Prostate gland (tissue), 2 donors: ENCODE measurements at regions not wholly inside any gene's neighbourhood (a gene's known extent, or its start where the extent isn't known, plus 50 kb on each side); places are given as distances from the start of the nearest gene placed in this dataset.

Experiments used
- DNase-seq: peaks from one replicate; pipeline ENCODE4 v3.0.0-alpha.2; 2019; ENCODE audit warnings: low spot score
- H3K27ac ChIP-seq, 2 donors: fragments of 200-600 bp; sonication (generic); 2 replicates each; pipeline ENCODE4 v1.5.1; 2017 to 2019
- H3K27me3 ChIP-seq: fragments of 200-600 bp; sonication (generic); replicated peaks from 2 replicates; pipeline ENCODE4 v1.5.1; 2019; ENCODE audit not compliant: insufficient read depth
- H3K36me3 ChIP-seq, 2 donors: fragments of 200-600 bp; sonication (generic); 1 replicate in 1 of 2; 2 replicates in 1 of 2; pipeline versions ENCODE4 v1.5.1 to v1.8.1; 2017 to 2019
- H3K4me1 ChIP-seq: fragments of 200-600 bp; sonication (generic); replicated peaks from 2 replicates; pipeline ENCODE4 v1.5.1; 2019
- H3K4me3 ChIP-seq, 2 donors: fragments of 200-600 bp; sonication (generic); 2 replicates each; pipeline ENCODE4 v1.5.1; 2017 to 2019
- H3K9me3 ChIP-seq: fragments of 200-600 bp; sonication (generic); 2 replicates; pipeline ENCODE4 v1.5.1; 2017
- POLR2A ChIP-seq: fragments of 450-650 bp; IDR thresholded peaks from one replicate; pipeline ENCODE4 v1.6.1; 2016; ENCODE audit warnings: antibody characterized with exemption, mild to moderate bottlenecking
- POLR2AphosphoS5 ChIP-seq: sonication (generic); formaldehyde crosslinking; IDR thresholded peaks from one replicate; pipeline ENCODE4 v1.6.1; 2017; ENCODE audit warnings: antibody characterized with exemption
- WGBS: methylation state at CpG from one replicate; pipeline ENCODE4 v1.1.5; 2018; 5-methylcytosine and 5-hydroxymethylcytosine counted together
- intact Hi-C: fragments of 100-400 bp; cut with DNase I; formaldehyde crosslinking; loops from one replicate; pipeline ENCODE4 v1.14.2; 2022
- TF ChIP-seq, protein P1 (sequence below), 4 experiments: fragments of 200-600 bp in 2 of 4; fragments of 450-650 bp in 2 of 4; sonication (generic) in 2 of 4; IDR thresholded peaks; 1 replicate in 3 of 4; 2 replicates in 1 of 4; pipeline ENCODE4 v1.5.1; 2016 to 2019; ENCODE audit warnings: antibody characterized with exemption in 4 of 4, mild to moderate bottlenecking in 2 of 4, moderate library complexity in 2 of 4

DNA sequence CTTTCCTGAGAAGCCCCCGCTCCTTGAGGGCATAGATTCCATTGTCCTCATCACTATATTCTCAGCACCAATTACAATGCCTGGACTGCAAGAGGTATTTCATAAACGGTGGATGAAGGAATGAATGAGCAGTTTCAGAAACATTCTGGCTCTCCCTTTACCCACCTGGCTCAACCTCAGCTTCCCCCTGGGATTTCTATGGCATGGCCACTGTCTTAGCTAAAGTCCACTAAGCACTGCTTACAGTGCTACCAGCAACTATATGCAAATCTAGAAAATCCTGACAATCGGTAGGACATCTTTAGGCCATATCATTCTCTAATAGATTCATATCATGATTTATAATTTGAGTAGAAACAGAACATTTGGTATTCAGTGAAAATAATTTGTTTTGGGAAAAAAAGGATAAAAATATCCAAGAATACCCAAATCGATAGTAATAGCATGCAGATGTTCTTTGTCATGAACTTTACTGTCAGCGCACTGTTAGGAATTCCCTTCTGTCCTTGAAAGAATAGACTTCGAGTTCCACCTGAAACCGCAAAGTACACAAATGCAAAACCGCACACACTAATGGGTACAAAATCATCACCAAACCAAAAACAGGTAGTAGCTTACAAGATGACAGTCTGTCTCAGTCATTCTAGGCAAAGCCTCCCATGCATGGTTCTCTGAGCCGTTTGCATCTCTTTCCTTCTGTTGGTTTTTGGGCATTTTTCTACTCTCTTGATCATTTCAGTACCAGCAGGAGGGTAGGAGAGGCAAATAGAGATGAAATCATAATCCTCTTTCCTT, 303.6 kb upstream of the ID2 start:
- 74% methylated on average over 9 of the region's 9 CpGs for WGBS
- Histone ChIP-seq H3K9me3 (no peaks in the 10 kb centered on the region), H3K27ac (no peak overlapping the region), H3K36me3 (no peaks in the 10 kb centered on the region), H3K4me1 (no peaks in the 10 kb centered on the region), H3K27me3 (no peaks in the 10 kb centered on the region), H3K4me3 (no peak overlapping the region)
- TF ChIP-seq POLR2A (no peak), POLR2AphosphoS5 (no peak)
- TF ChIP-seq, protein P1, sequence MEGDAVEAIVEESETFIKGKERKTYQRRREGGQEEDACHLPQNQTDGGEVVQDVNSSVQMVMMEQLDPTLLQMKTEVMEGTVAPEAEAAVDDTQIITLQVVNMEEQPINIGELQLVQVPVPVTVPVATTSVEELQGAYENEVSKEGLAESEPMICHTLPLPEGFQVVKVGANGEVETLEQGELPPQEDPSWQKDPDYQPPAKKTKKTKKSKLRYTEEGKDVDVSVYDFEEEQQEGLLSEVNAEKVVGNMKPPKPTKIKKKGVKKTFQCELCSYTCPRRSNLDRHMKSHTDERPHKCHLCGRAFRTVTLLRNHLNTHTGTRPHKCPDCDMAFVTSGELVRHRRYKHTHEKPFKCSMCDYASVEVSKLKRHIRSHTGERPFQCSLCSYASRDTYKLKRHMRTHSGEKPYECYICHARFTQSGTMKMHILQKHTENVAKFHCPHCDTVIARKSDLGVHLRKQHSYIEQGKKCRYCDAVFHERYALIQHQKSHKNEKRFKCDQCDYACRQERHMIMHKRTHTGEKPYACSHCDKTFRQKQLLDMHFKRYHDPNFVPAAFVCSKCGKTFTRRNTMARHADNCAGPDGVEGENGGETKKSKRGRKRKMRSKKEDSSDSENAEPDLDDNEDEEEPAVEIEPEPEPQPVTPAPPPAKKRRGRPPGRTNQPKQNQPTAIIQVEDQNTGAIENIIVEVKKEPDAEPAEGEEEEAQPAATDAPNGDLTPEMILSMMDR (IDR thresholded peaks at IDR 0.05), result no peak
- intact Hi-C loops, result no loop called here
- DNase-seq, result no peak

DNA sequence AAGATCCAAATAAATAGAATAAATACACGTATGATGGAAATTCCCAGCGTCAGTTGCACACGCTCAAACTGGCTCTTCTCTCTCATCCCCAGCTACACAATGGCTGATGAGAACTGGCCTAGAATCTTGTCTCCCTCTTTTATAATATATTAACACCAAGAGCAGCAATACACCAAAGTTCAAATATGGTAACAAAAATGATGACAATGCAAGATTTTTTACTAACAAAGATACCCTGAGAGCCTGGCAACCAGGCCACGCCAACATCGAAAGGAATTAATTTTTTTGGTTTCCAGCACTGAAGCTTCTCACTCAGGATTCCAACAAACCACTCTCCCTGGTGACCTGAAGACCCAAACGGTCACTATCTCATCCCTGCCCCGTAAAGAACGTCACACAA, 302.7 kb upstream of the ID2 start:
- DNase-seq, result no peak
- no peaks in the 10 kb centered on the region for H3K4me1 ChIP-seq
- TF ChIP-seq POLR2AphosphoS5 (no peak), POLR2A (no peak)
- TF ChIP-seq, protein P1 (IDR thresholded peaks at IDR 0.05), result no peak
- no peaks in the 10 kb centered on the region for H3K9me3 ChIP-seq
- H3K27me3 ChIP-seq, result no peaks in the 10 kb centered on the region
- WGBS, result 80% methylated on average over 8 of the region's 8 CpGs
- H3K36me3 ChIP-seq, result no peaks in the 10 kb centered on the region
- H3K4me3 ChIP-seq, result no peak overlapping the region
- H3K27ac ChIP-seq, result no peak overlapping the region
- intact Hi-C loops, result no loop called here

DNA sequence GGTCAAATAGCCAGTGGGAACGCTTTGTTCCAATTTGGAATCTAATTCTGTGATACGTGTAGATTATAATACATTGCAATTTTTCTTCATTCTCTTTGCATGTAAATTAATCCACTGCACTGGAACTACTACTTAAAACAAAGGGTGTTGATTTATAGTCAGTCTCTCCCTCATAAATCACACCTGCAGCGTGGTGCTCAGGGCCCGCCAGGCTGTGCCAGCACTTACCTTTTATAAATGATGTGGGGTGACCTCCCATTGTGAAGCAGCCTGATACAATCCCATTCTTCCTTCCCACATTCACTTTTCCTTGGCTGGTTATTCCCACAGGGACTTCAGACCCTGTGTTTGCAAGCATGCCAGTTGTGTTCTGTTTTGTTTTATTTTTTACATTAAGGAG, 302.3 kb upstream of the ID2 start:
- Histone ChIP-seq H3K27ac (no peak overlapping the region), H3K36me3 (no peaks in the 10 kb centered on the region), H3K4me3 (no peak overlapping the region), H3K9me3 (no peaks in the 10 kb centered on the region), H3K27me3 (no peaks in the 10 kb centered on the region), H3K4me1 (no peaks in the 10 kb centered on the region)
- DNase-seq, result no peak
- WGBS, result 67% methylated on average over 4 of the region's 4 CpGs
- TF ChIP-seq, protein P1 (IDR thresholded peaks at IDR 0.05), result no peak
- intact Hi-C loops, result no loop called here

DNA sequence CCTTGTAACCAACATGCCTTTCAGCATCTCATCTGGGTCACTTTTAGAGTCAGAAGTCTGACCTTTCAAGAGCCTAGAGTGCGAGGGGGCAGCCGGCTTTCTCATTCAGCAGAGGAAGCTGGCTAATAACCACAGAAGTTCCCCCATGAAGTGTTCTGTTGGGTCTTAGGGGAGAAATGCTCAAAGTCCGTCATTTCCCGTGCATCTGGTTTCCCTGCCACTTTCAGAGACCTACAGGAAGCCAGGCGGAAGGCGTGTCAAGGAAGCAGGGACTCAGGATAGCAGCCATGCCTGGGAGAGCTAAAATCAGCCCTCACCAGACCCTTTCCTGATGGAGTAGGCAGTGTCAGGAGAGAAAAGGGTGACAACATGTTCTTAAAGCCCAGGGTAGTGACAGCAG, 301.8 kb upstream of the ID2 start:
- Histone ChIP-seq H3K4me3 (no peak overlapping the region), H3K9me3 (no peaks in the 10 kb centered on the region), H3K4me1 (no peaks in the 10 kb centered on the region), H3K27me3 (no peaks in the 10 kb centered on the region), H3K27ac (no peak overlapping the region), H3K36me3 (no peaks in the 10 kb centered on the region)
- WGBS, result 94% methylated on average over 6 of the region's 6 CpGs
- no peak for DNase-seq
- TF ChIP-seq, protein P1 (IDR thresholded peaks at IDR 0.05), result no peak
- TF ChIP-seq POLR2A (no peak), POLR2AphosphoS5 (no peak)
- intact Hi-C loops, result no loop called here

DNA sequence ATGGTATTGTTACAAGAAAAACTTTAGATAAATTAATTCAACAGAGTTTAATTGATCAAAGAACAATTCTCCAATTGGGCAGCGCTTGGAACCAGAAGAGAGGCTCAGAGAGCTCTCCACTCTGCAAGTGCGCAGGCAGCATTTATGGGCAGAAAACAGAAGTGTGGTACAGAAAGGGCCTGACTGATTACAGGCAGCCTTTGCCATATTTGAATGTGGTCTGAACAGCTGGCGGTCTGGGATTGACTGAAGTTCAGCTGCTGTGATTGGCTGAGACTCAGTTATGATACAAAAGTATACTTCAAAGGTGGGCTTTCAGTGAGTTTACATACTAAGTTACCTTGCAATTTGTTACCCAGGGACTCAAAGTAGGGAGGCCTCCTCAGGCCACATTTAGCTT, 301.3 kb upstream of the ID2 start:
- Histone ChIP-seq H3K27ac (no peak overlapping the region), H3K4me1 (no peaks in the 10 kb centered on the region), H3K36me3 (no peaks in the 10 kb centered on the region), H3K9me3 (no peaks in the 10 kb centered on the region), H3K4me3 (no peak overlapping the region), H3K27me3 (no peaks in the 10 kb centered on the region)
- no peak for TF ChIP-seq POLR2AphosphoS5
- TF ChIP-seq, protein P1 (IDR thresholded peaks at IDR 0.05), result no peak
- TF ChIP-seq POLR2A, result no peak
- no peak for DNase-seq
- 88% methylated on average over 3 of the region's 3 CpGs for WGBS
- intact Hi-C loops, result no loop called here
